HG02623 (cell line): ENCODE measurements at regions not wholly inside any gene's neighbourhood (a gene's known extent, or its start where the extent isn't known, plus 50 kb on each side); places are given as distances from the start of the nearest gene placed in this dataset.

Experiments used
- ATAC-seq: cut with Tn5 transposase; IDR thresholded peaks from one replicate; pipeline ENCODE4 v1.9.1; 2021; ENCODE audit warnings: moderate library complexity; ENCODE audit not compliant: unreplicated experiment

- no peak for ATAC-seq
These were observed 146.7 kb upstream of the MGMT start for GRCh38 chr10:129320340-129320739.

- no peak for ATAC-seq
These were observed 145.3 kb upstream of the MGMT start for GRCh38 chr10:129321727-129322126.

- no peak for ATAC-seq
These were observed 143.9 kb upstream of the MGMT start for GRCh38 chr10:129322933-129323820.

GRCh38 chr10:129323879-129324278 is 143.2 kb upstream of the MGMT start:
- ATAC-seq, result no peak

GRCh38 chr10:129325893-129326292 is 141.1 kb upstream of the MGMT start:
- no peak for ATAC-seq

- no peak for ATAC-seq
These were observed 138.5 kb upstream of the MGMT start for GRCh38 chr10:129328546-129328945.

- ATAC-seq, result no peak
These were observed 137.5 kb upstream of the MGMT start for GRCh38 chr10:129329385-129330055.

- ATAC-seq, result no peak
These were observed 136.8 kb upstream of the MGMT start for GRCh38 chr10:129330211-129330610.

- ATAC-seq, result no peak
These were observed 135.7 kb upstream of the MGMT start for GRCh38 chr10:129331207-129331838.

- ATAC-seq, result no peak
These were observed 135.2 kb upstream of the MGMT start for GRCh38 chr10:129331839-129332220.

- ATAC-seq, result no peak
These were observed 134.6 kb upstream of the MGMT start for GRCh38 chr10:129332476-129332875.

GRCh38 chr10:129333706-129334105 is 133.3 kb upstream of the MGMT start:
- ATAC-seq, result no peak

GRCh38 chr10:129334266-129334665 is 132.8 kb upstream of the MGMT start:
- no peak for ATAC-seq

GRCh38 chr10:129335396-129335795 is 131.6 kb upstream of the MGMT start:
- ATAC-seq, result no peak

GRCh38 chr10:129335942-129336341 is 131.1 kb upstream of the MGMT start:
- ATAC-seq, result no peak

- no peak for ATAC-seq
These were observed 127.8 kb upstream of the MGMT start for GRCh38 chr10:129339191-129339590.

GRCh38 chr10:129339841-129340240 is 127.2 kb upstream of the MGMT start:
- ATAC-seq, result no peak

GRCh38 chr10:129341087-129341486 is 126.0 kb upstream of the MGMT start:
- ATAC-seq, result no peak

- ATAC-seq, result no peak
These were observed 124.7 kb upstream of the MGMT start for GRCh38 chr10:129342385-129342784.

- no peak for ATAC-seq
These were observed 123.9 kb upstream of the MGMT start for GRCh38 chr10:129343141-129343540.

GRCh38 chr10:129344103-129344502 is 122.9 kb upstream of the MGMT start:
- no peak for ATAC-seq
